ENCODE measurements at regions not wholly inside any gene's neighbourhood (a gene's known extent, or its start where the extent isn't known, plus 50 kb on each side); places are given as distances from the start of the nearest gene placed in this dataset.
A peak's percentile ranks its signal among the peaks of the same experiment; 100 is the strongest.

DNA sequence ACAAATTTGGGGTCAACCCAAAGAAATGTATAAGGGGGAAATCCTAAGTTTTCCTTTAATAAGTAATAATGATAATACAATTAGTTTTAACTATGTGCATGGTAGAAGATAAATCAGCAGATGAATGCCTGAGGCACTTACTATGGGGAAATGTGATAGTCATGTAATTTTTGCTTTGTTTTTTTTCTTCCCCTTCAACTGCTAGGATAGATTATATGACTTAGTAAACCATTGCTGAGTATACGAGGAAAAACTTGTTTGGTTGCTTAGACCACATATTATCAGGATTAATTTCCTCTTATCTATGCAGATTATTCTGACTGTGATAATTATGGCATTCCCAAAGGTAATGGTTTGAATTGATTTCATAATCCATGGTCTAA is 181.1 kb downstream of the TGFB2 start:
- Mint-ChIP-seq H3K4me3 (peak overlapping the region; percentile 46), H3K9me3 (no peaks in the 10 kb centered on the region), H3K27me3 (peaks cover 3% of the 10 kb centered on the region), H3K36me3 (no peaks in the 10 kb centered on the region), H3K4me1 (ENCODE audit: unreplicated experiment) (peaks cover 42% of the 10 kb centered on the region), H3K27ac (peak overlapping the region; percentile 31)
- TF ChIP-seq, protein P1, sequence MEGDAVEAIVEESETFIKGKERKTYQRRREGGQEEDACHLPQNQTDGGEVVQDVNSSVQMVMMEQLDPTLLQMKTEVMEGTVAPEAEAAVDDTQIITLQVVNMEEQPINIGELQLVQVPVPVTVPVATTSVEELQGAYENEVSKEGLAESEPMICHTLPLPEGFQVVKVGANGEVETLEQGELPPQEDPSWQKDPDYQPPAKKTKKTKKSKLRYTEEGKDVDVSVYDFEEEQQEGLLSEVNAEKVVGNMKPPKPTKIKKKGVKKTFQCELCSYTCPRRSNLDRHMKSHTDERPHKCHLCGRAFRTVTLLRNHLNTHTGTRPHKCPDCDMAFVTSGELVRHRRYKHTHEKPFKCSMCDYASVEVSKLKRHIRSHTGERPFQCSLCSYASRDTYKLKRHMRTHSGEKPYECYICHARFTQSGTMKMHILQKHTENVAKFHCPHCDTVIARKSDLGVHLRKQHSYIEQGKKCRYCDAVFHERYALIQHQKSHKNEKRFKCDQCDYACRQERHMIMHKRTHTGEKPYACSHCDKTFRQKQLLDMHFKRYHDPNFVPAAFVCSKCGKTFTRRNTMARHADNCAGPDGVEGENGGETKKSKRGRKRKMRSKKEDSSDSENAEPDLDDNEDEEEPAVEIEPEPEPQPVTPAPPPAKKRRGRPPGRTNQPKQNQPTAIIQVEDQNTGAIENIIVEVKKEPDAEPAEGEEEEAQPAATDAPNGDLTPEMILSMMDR (conservative IDR thresholded peaks at IDR 0.05), result no peak
- no peak for DNase-seq (ENCODE audit: extremely low spot score, unreplicated experiment)

DNA sequence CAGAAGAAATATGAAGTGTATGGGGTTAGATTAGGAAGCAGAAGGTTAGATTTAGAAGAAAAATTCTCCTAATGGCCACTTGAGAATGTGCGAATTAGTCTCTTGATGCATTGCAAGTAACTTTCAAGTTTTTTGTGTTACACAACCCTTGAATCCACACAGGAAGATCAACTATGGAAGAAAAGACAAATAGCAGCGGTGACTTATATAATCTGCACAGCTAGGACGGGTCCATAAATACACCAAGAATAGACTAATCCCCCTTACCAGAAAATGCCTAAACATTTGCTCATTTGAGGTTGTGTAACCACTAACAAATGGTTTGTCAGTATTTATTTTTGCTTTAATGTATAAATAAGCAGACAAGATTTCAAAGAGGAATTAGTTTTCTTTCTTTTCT is 182.6 kb downstream of the TGFB2 start:
- Mint-ChIP-seq H3K27me3 (peaks cover 3% of the 10 kb centered on the region), H3K9me3 (no peaks in the 10 kb centered on the region), H3K36me3 (no peaks in the 10 kb centered on the region), H3K4me1 (ENCODE audit: unreplicated experiment) (peaks cover 42% of the 10 kb centered on the region), H3K4me3 (no peak overlapping the region), H3K27ac (no peak overlapping the region)
- DNase-seq (ENCODE audit: extremely low spot score, unreplicated experiment), result no peak
- TF ChIP-seq, protein P1 (conservative IDR thresholded peaks at IDR 0.05), result no peak

DNA sequence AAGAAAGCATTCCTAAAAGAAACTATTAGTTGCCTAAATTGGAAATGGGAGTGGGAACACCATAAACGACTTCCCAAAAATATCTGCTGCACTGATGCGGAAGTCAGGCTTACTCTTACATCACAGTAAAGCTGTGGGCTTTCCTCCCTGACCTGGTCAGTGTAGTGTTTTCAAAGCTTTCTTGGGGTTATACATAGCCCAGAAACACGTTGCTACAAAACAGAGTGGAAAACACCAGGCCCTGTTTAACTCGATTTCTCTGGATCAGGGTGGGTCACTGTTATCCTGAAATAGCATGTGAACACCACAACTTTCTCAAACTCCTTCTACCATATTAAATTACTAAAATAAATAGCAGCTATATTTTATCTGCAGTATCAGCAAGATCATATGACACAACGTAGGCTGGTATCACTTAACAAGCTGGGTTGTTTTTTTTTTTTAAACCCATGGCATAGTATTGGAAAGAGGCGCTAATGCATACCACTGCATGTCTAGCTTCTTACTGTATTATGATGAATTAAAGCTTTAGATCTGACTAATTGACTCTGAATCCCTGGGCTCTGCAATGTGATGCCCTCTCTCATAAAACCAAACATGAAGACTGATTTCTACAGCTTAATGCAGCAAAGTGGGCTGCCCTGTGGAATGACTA is 184.6 kb downstream of the TGFB2 start:
- TF ChIP-seq, protein P1 (conservative IDR thresholded peaks at IDR 0.05), result no peak
- Mint-ChIP-seq H3K4me1 (ENCODE audit: unreplicated experiment) (peaks cover 36% of the 10 kb centered on the region), H3K9me3 (peaks cover 3% of the 10 kb centered on the region), H3K4me3 (no peak overlapping the region), H3K27me3 (peaks cover 3% of the 10 kb centered on the region), H3K27ac (no peak overlapping the region), H3K36me3 (no peaks in the 10 kb centered on the region)
- DNase-seq (ENCODE audit: extremely low spot score, unreplicated experiment), result no peak

DNA sequence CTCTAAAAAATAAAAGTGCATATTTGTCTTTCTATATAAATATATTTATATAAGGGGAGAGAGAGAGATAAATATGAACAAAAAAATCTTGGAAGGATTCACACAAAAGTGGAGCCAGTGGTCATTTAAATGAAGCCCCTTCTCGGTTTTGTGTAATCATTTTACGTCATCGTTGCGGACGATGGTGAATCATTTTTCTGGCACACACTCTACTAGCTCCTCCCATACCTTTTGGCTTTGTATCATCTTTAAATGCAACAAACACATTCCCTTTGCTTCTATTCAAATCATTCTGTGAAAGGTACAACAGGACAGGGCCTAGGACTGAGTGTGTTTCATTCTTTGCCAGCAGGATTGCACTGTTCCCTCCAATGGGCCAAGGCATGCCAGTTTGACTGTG is 186.8 kb downstream of the TGFB2 start:
- DNase-seq (ENCODE audit: extremely low spot score, unreplicated experiment), result no peak
- TF ChIP-seq, protein P1 (conservative IDR thresholded peaks at IDR 0.05), result no peak
- Mint-ChIP-seq H3K4me3 (no peak overlapping the region), H3K27ac (no peak overlapping the region), H3K36me3 (no peaks in the 10 kb centered on the region), H3K9me3 (peaks cover 3% of the 10 kb centered on the region), H3K27me3 (no peaks in the 10 kb centered on the region), H3K4me1 (ENCODE audit: unreplicated experiment) (peaks cover 24% of the 10 kb centered on the region)

DNA sequence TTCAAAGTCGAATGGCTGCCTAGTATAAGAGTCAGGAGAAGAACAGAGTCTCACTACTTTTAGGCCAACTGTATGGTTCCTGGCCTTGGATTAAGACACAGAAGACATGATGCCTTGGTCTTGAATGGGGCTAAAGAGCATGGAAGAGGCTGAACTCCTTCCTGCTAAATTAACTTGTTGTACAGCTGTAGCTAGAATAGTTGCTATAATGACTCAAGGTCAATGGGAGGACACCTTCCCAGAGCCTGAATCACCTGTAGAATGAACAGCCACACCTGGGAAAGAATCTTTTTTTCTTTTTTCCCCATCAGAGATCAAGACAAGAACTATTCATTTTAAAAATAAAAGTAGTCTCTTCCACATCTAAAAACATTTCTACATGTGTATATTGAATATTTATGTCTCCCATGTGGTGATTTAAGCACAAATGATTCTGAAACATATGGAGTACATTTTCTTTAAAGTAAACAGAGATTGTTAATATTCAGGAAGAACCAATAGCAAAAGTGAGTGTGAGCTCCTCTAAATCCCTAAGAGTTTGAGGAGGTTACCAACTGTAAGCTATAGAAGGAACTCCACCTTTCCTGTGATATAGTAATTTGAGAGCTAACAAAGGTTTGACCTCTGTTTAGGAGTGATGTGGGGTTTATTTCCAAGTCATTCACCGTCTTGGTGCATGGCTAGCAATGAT is 191.3 kb downstream of the TGFB2 start:
- H3K4me1 Mint-ChIP-seq (ENCODE audit: unreplicated experiment), result peaks cover 7% of the 10 kb centered on the region
- no peaks in the 10 kb centered on the region for H3K36me3 Mint-ChIP-seq
- no peaks in the 10 kb centered on the region for H3K27me3 Mint-ChIP-seq
- peak overlapping the region; percentile 57 for H3K27ac Mint-ChIP-seq
- H3K9me3 Mint-ChIP-seq, result peaks cover 8% of the 10 kb centered on the region
- TF ChIP-seq, protein P1 (conservative IDR thresholded peaks at IDR 0.05), result no peak
- DNase-seq (ENCODE audit: extremely low spot score, unreplicated experiment), result no peak
- no peak overlapping the region for H3K4me3 Mint-ChIP-seq
